ENCODE measurements at regions not wholly inside any gene's neighbourhood (a gene's known extent, or its start where the extent isn't known, plus 50 kb on each side); places are given as distances from the start of the nearest gene placed in this dataset.
"Not testable (repeated sequence)": the region's sequence is repeated elsewhere in the genome, so short reads cannot be mapped to it uniquely, and the experiment has no call there.

DNA sequence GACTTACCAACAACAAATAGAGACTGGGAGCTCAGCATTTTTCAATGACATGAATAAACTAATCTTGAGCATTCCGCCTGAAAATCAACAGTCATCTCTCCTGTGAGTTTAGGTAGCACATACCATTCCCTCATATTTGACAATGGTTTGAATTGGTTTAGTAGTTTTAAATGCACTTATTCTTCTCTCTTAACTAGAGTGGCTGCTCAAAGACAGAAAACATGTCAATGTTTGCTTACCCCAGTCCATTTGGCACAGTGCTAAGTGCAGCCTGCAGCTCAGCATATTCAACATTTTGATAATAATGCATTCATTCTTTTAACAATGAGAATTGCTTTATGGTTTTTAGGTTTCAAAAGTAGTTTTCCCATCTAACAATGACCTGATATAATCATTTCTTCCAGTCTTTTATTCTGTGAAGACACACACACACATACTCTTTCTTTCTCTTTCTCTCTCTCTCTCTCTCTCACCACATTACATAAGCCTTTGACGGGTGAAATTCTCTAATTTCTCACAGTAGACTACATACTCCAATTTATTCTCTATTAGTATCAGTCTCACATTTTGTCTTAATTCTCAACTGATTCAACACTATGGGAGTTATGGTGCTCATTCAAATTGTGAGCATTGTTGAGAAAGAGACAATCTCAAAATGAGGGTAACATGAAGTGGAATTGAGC lies 432.3 kb downstream of the LRRIQ3 start:
- DNase-seq = no peak

GRCh38 chr1:73761559-73761958 lies 436.4 kb downstream of the LRRIQ3 start:
- no peak for DNase-seq

GRCh38 chr1:73759011-73759410 lies 439.0 kb downstream of the LRRIQ3 start:
- no peak for DNase-seq

- no peak for DNase-seq
Observed at GRCh38 chr1:73756817-73757216, 441.2 kb downstream of the LRRIQ3 start.

GRCh38 chr1:73755649-73756048 lies 442.3 kb downstream of the LRRIQ3 start:
- no peak for DNase-seq

DNA sequence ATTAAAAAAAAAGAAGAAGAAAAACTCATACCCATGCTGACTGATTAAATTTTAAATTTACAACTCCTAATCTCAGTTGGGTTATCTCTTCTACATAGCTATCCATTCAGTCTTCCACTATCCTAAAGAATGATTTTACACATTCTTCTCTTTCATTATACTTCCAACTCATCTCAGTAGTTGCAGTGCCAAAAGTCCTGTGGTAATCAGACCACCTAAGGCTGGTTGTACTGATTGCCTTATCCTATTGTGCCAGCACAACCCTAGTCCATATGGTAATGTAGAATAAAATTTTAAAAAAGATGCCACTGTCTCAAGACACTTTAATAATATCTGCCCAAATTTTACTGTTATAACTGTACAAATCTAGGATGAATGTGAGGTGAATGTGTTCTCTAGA lies 448.0 kb downstream of the LRRIQ3 start:
- no peak for DNase-seq

- no peak for DNase-seq
Observed at GRCh38 chr1:73744985-73745384, 453.0 kb downstream of the LRRIQ3 start.

DNA sequence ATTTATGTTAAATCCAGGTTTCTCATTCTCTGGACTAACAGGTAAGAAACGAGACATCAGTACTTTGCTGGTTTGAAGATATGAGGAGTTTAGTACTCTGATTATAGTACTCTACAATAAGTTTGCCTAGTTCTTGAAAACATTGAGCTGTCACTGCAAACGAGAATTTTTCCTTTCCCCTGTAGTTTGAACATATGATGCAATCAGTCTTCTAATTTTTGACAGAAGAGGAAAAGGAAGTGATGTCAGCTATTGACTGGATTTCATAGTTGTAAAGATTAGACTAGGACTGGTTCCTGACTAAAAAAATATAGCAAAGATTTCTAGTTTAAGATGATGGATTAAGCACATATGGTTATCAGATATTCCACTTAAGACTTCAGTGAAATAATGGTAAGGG lies 461.9 kb downstream of the LRRIQ3 start:
- no peak for DNase-seq

- no peak for DNase-seq
Observed at GRCh38 chr1:73727036-73727435, 470.9 kb downstream of the LRRIQ3 start.

DNA sequence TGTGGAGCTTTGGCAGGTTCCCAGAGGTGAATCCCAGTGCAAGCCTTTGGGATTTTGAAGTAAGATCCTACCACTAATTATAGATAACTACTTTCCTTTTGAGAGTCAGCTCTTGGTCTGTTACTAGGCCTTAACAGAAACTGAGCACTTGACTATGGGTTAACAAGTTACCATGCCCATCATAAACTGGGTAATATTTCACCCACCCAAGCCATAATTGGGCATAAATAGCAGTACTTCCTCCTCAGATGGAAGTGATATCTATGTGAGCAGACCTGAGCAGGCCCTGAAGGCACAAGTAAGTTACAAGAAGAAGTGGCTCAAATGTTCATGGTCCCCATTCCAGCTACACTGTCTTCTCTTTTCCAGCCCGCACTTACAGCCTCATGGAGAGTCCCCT lies 475.9 kb downstream of the LRRIQ3 start:
- DNase-seq = no peak

DNA sequence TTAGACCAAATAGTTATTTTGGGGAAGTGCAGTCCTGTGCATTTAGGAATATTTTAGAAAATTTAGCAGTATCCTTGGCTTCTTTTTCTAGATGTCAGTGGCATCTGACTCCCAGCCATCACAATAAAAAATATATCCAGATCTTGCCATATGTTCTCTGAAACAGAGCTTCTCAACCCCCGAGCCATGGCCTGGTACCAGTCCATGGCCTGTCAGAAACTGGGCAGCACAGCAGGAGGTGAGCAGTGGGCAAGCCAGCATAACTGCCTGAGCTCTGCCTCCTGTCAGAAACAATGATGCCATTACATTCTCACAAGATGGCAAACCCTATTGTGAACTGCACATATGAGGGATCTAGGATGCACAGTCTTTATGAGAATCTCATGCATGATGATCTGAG lies 480.0 kb downstream of the LRRIQ3 start:
- no peak for DNase-seq

- no peak for DNase-seq
Observed at GRCh38 chr1:73711089-73711488, 486.9 kb downstream of the LRRIQ3 start.

DNA sequence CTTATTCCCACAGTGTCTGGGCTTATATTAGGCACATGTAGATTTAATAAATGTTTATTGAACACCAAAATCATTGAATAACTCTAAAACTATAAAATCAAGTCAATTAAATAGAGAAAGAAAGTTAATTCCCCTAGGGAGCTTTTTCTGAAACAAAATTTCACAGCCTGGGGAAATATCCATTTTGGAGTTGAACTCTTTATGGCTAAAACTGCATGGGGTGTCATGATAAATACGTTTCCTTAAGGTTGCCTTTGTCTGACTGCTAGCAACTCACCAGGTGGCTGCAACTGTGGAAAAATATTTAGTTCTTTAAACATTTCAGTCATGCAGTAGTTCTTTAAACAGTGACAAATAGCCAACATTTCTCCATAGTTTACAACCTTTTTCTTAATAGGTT lies 496.1 kb downstream of the LRRIQ3 start:
- no peak for DNase-seq

DNA sequence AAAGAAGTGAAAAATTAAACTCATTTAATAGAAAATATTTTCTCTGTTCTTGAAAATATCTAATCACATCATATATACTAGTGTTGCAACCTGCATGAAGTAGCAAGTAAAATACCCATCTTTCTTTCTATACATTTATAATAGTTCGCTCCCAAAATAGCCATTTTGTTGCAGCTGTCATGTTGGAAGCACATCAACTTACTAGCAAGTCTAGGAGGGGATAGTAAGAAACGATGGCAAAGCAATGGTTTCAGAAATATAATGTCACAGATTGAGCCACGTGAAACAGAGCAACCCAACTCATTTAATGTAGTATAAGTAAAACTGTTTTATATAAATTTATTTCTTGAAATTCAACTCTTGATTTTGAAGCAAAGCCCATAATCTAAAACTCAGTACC lies 521.8 kb downstream of the LRRIQ3 start:
- no peak for DNase-seq

- DNase-seq = no peak
Observed at GRCh38 chr1:73674945-73675561, 522.9 kb downstream of the LRRIQ3 start.

DNA sequence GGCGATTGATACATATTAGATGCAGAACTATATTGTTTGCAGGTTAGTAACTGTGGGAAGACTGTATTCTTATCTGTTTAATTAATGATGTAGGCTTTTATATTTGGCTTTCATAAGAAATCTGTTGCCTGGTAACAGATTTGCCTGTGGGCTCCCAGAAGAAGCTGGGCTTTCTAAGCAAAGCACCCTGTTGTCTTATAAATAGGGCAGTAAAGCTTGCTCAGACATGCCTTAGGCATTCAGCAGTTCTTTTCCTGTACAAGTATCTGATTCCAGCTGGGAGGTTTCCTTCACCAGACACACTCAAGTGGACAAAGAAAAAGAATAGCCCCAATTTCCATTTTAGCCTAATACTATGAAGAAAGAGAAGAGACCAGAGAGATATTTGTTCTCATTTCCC lies 524.0 kb downstream of the LRRIQ3 start:
- DNase-seq = no peak

GRCh38 chr1:73671530-73671929 lies 526.4 kb downstream of the LRRIQ3 start:
- no peak for DNase-seq

DNA sequence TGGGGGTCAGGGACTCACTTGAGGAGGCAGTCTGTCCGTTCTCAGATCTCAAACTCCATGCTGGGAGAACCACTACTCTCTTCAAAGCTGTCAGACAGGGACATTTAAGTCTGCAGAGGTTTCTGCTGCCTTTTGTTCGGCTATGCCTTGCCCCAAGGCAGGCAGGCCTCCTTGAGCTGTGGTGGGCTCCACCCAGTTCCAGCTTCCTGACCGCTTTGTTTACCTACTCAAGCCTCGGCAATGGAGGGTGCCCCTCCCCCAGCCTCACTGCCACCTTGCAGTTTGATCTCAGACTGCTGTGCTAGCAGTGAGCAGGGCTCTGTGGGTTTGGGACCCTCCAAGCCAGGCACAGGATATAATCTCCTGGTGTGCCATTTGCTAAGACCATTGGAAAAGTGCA lies 530.0 kb downstream of the LRRIQ3 start:
- not testable (repeated sequence) for DNase-seq

DNA sequence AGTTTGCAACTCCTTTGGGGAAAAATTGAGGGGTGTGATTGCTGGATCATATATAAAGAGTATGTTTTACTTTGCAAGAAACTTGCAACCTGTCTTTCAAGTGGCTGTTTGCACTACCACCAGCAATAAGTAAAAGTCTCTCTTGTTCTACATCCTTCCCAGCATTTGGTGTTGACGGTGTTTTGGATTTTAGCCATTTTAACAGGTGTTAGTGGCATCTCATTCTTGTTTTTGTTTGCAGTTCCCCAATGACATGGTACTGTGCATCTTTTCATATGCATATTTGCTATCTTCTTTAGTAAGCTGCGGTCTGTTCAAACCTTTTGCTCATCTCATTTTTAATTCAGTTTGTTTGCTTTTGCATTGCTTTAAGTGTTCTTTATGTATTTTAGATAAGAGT lies 535.5 kb downstream of the LRRIQ3 start:
- no peak for DNase-seq

DNA sequence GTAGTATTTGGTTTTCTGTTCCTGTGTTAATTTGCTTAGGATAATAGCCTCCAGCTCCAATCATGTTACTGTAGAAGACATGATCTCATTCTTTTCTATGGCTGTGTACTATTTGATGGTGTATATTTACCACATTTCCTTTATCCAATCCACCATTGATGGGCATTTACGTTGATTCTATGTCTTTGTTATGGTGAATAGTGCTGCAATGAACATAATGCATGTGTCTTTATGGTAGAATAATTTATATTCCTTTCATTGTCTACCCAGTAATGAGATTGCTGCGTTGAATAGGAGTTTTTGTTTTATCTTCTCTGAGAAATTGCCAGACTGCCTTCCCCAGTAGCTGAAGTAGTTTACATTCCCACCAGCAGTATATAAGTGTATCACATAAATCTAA lies 538.8 kb downstream of the LRRIQ3 start:
- no peak for DNase-seq

DNA sequence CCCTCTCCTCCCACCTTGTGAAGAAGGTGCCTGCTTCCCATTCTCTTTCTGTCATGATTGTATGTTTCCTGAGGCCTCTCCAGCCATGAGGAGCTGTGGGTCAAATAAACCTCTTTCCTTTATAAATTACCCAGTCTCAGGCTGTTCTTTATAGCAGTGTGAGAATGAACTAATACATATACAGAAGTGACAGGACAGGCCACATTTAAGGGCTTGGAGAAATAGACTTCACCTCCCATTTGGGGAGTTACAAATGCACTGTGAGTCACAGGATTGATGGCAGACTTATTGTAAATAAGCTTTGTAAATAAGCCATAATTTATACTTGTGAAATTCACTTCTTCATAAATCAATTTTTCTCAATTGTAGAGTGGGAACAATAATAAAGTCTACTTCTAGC lies 543.3 kb downstream of the LRRIQ3 start:
- no peak for DNase-seq

- no peak for DNase-seq
Observed at GRCh38 chr1:73644198-73644597, 553.8 kb downstream of the LRRIQ3 start.

DNA sequence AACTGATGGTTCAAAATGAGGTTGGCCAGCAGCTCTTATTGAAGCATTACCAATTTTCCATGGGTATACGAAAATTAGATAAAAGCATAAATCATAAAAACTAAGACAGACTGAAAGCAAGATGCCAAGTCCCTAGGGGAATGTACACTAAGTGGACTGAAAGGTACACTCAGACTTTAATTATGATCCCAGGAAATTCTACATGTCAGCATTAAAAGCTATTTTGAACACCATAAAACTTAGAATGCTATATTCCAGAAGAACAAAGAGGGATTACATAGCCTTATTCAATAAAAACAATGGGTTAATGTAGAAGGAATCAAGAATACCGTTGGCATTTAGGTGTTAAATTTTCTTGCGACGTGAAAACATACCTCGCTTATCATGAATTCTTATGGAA lies 558.5 kb downstream of the LRRIQ3 start:
- no peak for DNase-seq

DNA sequence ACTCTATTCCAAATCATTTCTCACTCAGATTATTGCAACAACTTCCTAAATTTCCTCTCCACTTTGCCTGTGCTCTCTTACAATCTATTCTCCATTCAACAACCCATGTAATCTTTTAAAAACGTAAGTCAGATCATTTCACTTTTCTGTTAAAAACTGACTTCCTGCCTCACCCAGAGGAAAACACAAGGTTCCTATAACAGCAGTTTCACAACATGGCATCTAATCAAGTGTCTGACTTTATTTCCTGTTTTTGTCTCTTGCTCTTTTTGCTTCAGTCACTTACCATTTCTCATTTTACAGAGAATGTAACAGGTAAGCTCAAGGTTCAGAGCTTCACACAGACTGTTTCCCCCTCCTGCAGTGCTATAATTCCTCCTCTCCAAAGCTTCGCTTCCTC lies 560.7 kb downstream of the LRRIQ3 start:
- DNase-seq = no peak

DNA sequence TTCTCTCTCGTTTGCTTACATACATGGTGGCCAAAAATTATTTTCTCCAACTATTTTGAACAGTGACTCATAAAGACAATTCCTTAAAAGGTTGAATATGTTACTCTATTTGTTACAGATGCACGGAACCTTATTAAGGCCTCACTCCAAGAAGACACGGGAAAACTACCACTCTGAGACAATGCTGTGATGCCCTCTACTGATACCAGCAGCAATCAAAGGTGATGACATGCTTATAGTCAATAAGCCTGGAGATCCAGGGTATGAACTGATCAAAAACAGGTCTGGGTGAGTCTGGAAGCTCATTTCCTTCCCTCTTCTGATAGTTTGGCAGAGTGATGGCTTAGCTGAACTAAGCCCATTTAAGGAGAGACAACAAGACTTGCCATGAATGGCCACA lies 563.0 kb downstream of the LRRIQ3 start:
- DNase-seq = no peak

All from CD4-positive, alpha-beta T cell treated with Interferon alpha-2 for 1 hour (primary cell).